ENCODE measurements at regions not wholly inside any gene's neighbourhood (a gene's known extent, or its start where the extent isn't known, plus 50 kb on each side); places are given as distances from the start of the nearest gene placed in this dataset.

DNA sequence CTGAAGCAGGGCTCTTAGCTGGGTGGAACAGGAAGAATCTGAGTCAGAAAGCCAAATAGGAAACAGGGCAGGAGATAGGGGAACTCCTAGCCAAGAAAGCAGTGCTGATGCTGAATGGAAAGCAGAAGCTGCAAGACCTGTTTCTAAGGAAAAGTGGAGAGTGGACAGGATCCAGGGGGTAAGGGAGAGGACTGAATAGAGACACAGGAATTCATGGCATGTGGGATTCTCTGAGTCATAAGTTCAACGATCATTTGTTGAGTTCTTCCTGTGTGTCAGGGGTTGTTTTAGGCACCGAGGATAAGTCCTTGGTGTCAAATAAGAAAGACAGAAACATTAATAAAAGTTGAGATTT is 153.8 kb upstream of the FGGY start:
- no peaks in the 10 kb centered on the region for H3K79me2 ChIP-seq (ENCODE audit: insufficient read depth, low read length)
- no peaks in the 10 kb centered on the region for H3K27me3 Mint-ChIP-seq (ENCODE audit: low read depth, unreplicated experiment)
- no peak overlapping the region for H2AFZ ChIP-seq (ENCODE audit: low read depth, low read length)
- no peaks in the 10 kb centered on the region for H4K20me1 ChIP-seq (ENCODE audit: insufficient read depth, low read length)
- H3K4me2 ChIP-seq (ENCODE audit: low read length) = peak overlapping the region; percentile 64
- H3K27me3 ChIP-seq (ENCODE audit: insufficient read depth, low read length) = no peaks in the 10 kb centered on the region
- no peaks in the 10 kb centered on the region for H3K9me3 ChIP-seq (ENCODE audit: insufficient read depth, low read depth, low read length)
- peaks cover 44% of the 10 kb centered on the region for H3K4me1 Mint-ChIP-seq (ENCODE audit: low read depth, unreplicated experiment)
- FAIRE-seq (peak; percentile 98), DNase-seq (ENCODE audit: low read depth) (peak; percentile 96)
- H3K27ac ChIP-seq (ENCODE audit: low read depth, low read length) = peak overlapping the region; percentile 69
- peaks cover 36% of the 10 kb centered on the region for H3K4me1 ChIP-seq (ENCODE audit: insufficient read depth, low read length)
- H3K27ac Mint-ChIP-seq (ENCODE audit: unreplicated experiment) = peak overlapping the region; percentile 90
- no peaks in the 10 kb centered on the region for H3K9me3 Mint-ChIP-seq (ENCODE audit: unreplicated experiment)
- peak overlapping the region; percentile 9 for H3K4me3 Mint-ChIP-seq (ENCODE audit: unreplicated experiment)
- H3K36me3 Mint-ChIP-seq (ENCODE audit: low read depth, unreplicated experiment) = no peaks in the 10 kb centered on the region
- no peaks in the 10 kb centered on the region for H3K36me3 ChIP-seq (ENCODE audit: insufficient read depth, low read length)
- no peak overlapping the region for H3K4me3 ChIP-seq (ENCODE audit: insufficient read depth, low read depth, low read length)
- peak overlapping the region; percentile 19 for H3K9ac ChIP-seq (ENCODE audit: low read length)
- TF ChIP-seq, protein P1, sequence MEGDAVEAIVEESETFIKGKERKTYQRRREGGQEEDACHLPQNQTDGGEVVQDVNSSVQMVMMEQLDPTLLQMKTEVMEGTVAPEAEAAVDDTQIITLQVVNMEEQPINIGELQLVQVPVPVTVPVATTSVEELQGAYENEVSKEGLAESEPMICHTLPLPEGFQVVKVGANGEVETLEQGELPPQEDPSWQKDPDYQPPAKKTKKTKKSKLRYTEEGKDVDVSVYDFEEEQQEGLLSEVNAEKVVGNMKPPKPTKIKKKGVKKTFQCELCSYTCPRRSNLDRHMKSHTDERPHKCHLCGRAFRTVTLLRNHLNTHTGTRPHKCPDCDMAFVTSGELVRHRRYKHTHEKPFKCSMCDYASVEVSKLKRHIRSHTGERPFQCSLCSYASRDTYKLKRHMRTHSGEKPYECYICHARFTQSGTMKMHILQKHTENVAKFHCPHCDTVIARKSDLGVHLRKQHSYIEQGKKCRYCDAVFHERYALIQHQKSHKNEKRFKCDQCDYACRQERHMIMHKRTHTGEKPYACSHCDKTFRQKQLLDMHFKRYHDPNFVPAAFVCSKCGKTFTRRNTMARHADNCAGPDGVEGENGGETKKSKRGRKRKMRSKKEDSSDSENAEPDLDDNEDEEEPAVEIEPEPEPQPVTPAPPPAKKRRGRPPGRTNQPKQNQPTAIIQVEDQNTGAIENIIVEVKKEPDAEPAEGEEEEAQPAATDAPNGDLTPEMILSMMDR (IDR thresholded peaks at IDR 0.05; ENCODE audit: insufficient read depth, low read depth, low read length) = no peak
- no peak for TF ChIP-seq EZH2 (IDR thresholded peaks at IDR 0.05; ENCODE audit: insufficient read depth, low read length)

DNA sequence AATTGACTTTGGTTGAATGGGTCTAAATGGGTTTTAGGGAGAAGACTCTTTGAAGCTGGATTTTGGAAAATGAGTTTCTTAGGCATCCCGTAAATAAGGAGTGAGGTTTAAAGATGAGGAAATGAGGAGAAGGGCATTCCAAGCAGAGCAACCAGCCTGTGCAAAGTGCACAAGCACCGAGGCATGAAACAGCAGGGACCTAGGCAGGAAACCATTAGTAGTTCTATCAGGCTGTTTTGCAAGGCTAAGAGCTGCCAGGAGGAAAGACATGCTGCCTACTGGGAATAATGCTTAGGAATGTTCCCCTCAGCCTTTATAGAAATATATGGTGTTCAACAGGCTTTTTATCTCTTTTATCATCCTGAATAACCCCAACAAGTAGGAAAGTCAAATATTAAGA is 153.1 kb upstream of the FGGY start:
- Histone ChIP-seq H3K4me3 (ENCODE audit: insufficient read depth, low read depth, low read length) (no peak overlapping the region), H3K36me3 (ENCODE audit: insufficient read depth, low read length) (no peaks in the 10 kb centered on the region), H4K20me1 (ENCODE audit: insufficient read depth, low read length) (no peaks in the 10 kb centered on the region), H3K27ac (ENCODE audit: low read depth, low read length) (peak overlapping the region; percentile 34), H2AFZ (ENCODE audit: low read depth, low read length) (no peak overlapping the region), H3K4me1 (ENCODE audit: insufficient read depth, low read length) (peaks cover 36% of the 10 kb centered on the region), H3K9ac (ENCODE audit: low read length) (no peak overlapping the region), H3K79me2 (ENCODE audit: insufficient read depth, low read length) (no peaks in the 10 kb centered on the region), H3K4me2 (ENCODE audit: low read length) (peak overlapping the region; percentile 64), H3K9me3 (ENCODE audit: insufficient read depth, low read depth, low read length) (no peaks in the 10 kb centered on the region), H3K27me3 (ENCODE audit: insufficient read depth, low read length) (no peaks in the 10 kb centered on the region)
- Mint-ChIP-seq H3K27me3 (ENCODE audit: low read depth, unreplicated experiment) (no peaks in the 10 kb centered on the region), H3K4me1 (ENCODE audit: low read depth, unreplicated experiment) (peaks cover 38% of the 10 kb centered on the region), H3K36me3 (ENCODE audit: low read depth, unreplicated experiment) (no peaks in the 10 kb centered on the region), H3K27ac (ENCODE audit: unreplicated experiment) (peak overlapping the region; percentile 80), H3K4me3 (ENCODE audit: unreplicated experiment) (no peak overlapping the region), H3K9me3 (ENCODE audit: unreplicated experiment) (no peaks in the 10 kb centered on the region)
- FAIRE-seq = peak; percentile 55
- DNase-seq (ENCODE audit: low read depth) = no peak
- TF ChIP-seq, protein P1 (IDR thresholded peaks at IDR 0.05; ENCODE audit: insufficient read depth, low read depth, low read length) = no peak
- TF ChIP-seq EZH2 (IDR thresholded peaks at IDR 0.05; ENCODE audit: insufficient read depth, low read length) = no peak

DNA sequence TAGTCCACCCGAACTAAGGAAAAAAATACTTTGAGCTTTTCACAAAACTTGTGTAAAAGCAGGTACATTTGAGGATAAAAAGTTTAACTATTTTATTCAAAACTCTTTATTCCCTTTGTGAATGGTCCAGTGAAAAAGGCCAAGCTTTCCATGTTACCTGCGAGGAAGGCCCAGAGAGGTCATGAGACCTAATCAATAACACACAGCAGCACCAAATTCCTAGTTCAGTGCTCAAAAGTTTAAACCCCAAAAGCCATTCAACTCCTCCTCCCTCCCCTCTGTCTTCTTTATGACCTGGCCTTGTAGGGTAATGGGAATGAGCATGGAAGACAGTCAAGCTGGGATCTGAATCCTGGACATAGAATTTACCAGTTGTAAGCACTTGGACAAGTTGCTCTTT is 151.9 kb upstream of the FGGY start:
- Histone ChIP-seq H3K4me2 (ENCODE audit: low read length) (no peak overlapping the region), H3K9ac (ENCODE audit: low read length) (no peak overlapping the region), H3K79me2 (ENCODE audit: insufficient read depth, low read length) (no peaks in the 10 kb centered on the region), H3K36me3 (ENCODE audit: insufficient read depth, low read length) (no peaks in the 10 kb centered on the region), H3K4me3 (ENCODE audit: insufficient read depth, low read depth, low read length) (no peak overlapping the region), H3K27me3 (ENCODE audit: insufficient read depth, low read length) (no peaks in the 10 kb centered on the region), H3K4me1 (ENCODE audit: insufficient read depth, low read length) (peaks cover 31% of the 10 kb centered on the region), H2AFZ (ENCODE audit: low read depth, low read length) (no peak overlapping the region), H4K20me1 (ENCODE audit: insufficient read depth, low read length) (no peaks in the 10 kb centered on the region), H3K27ac (ENCODE audit: low read depth, low read length) (no peak overlapping the region), H3K9me3 (ENCODE audit: insufficient read depth, low read depth, low read length) (no peaks in the 10 kb centered on the region)
- peaks cover 34% of the 10 kb centered on the region for H3K4me1 Mint-ChIP-seq (ENCODE audit: low read depth, unreplicated experiment)
- H3K27ac Mint-ChIP-seq (ENCODE audit: unreplicated experiment) = no peak overlapping the region
- H3K9me3 Mint-ChIP-seq (ENCODE audit: unreplicated experiment) = no peaks in the 10 kb centered on the region
- FAIRE-seq (no peak), DNase-seq (ENCODE audit: low read depth) (no peak)
- TF ChIP-seq, protein P1 (IDR thresholded peaks at IDR 0.05; ENCODE audit: insufficient read depth, low read depth, low read length) = no peak
- no peak for TF ChIP-seq EZH2 (IDR thresholded peaks at IDR 0.05; ENCODE audit: insufficient read depth, low read length)
- H3K27me3 Mint-ChIP-seq (ENCODE audit: low read depth, unreplicated experiment) = no peaks in the 10 kb centered on the region
- H3K4me3 Mint-ChIP-seq (ENCODE audit: unreplicated experiment) = no peak overlapping the region
- H3K36me3 Mint-ChIP-seq (ENCODE audit: low read depth, unreplicated experiment) = no peaks in the 10 kb centered on the region

Measured in astrocyte (in vitro differentiated cells and primary cell).